Right lung (tissue), 2 donors: ENCODE measurements at regions not wholly inside any gene's neighbourhood (a gene's known extent, or its start where the extent isn't known, plus 50 kb on each side); places are given as distances from the start of the nearest gene placed in this dataset.
"Not testable (repeated sequence)": the region's sequence is repeated elsewhere in the genome, so short reads cannot be mapped to it uniquely, and the experiment has no call there.

ENCODE experiments used
- DNase-seq, 2 donors: peaks; one replicate each; pipeline ENCODE4 v3.0.0-alpha.2; 2013

GRCh38 chr21:17139159-17139558 lies 373.7 kb upstream of the CXADR start:
- DNase-seq: not testable (repeated sequence)

- no peak for DNase-seq
Observed at GRCh38 chr21:17139696-17140095, 373.1 kb upstream of the CXADR start.

- no peak for DNase-seq
Observed at GRCh38 chr21:17146426-17146825, 366.4 kb upstream of the CXADR start.

- no peak for DNase-seq
Observed at GRCh38 chr21:17159697-17160096, 353.1 kb upstream of the CXADR start.

GRCh38 chr21:17185674-17186073 lies 327.2 kb upstream of the CXADR start:
- DNase-seq: peak in 1 of 2 donors; percentile 6

GRCh38 chr21:17189963-17190362 lies 322.9 kb upstream of the CXADR start:
- no peak for DNase-seq

- DNase-seq: no peak
Observed at GRCh38 chr21:17191346-17191993, 321.4 kb upstream of the CXADR start.

GRCh38 chr21:17195351-17195750 lies 317.5 kb upstream of the CXADR start:
- DNase-seq: no peak

- peak in 1 of 2 donors; percentile 13 for DNase-seq
Observed at GRCh38 chr21:17195976-17196375, 316.9 kb upstream of the CXADR start.

- no peak for DNase-seq
Observed at GRCh38 chr21:17196623-17197022, 316.2 kb upstream of the CXADR start.

- peak; percentile 38 to 54 for DNase-seq
Observed at GRCh38 chr21:17197996-17198395, 314.8 kb upstream of the CXADR start.

GRCh38 chr21:17200250-17200649 lies 312.6 kb upstream of the CXADR start:
- no peak for DNase-seq

- no peak for DNase-seq
Observed at GRCh38 chr21:17201741-17202260, 311.0 kb upstream of the CXADR start.

- no peak for DNase-seq
Observed at GRCh38 chr21:17214801-17215200, 298.0 kb upstream of the CXADR start.

GRCh38 chr21:17219050-17219449 lies 293.8 kb upstream of the CXADR start:
- DNase-seq: not testable (repeated sequence)

- no peak for DNase-seq
Observed at GRCh38 chr21:17231124-17231523, 281.7 kb upstream of the CXADR start.

- DNase-seq: no peak
Observed at GRCh38 chr21:17231771-17232170, 281.1 kb upstream of the CXADR start.

- no peak for DNase-seq
Observed at GRCh38 chr21:17238468-17238867, 274.4 kb upstream of the CXADR start.

GRCh38 chr21:17250778-17251241 lies 262.0 kb upstream of the CXADR start:
- peak; percentile 68 to 75 for DNase-seq

- no peak for DNase-seq
Observed at GRCh38 chr21:17257784-17258183, 255.1 kb upstream of the CXADR start.

- DNase-seq: no peak
Observed at GRCh38 chr21:17264182-17264581, 248.7 kb upstream of the CXADR start.

GRCh38 chr21:17269760-17270159 lies 243.1 kb upstream of the CXADR start:
- DNase-seq: no peak

- DNase-seq: peak; percentile 30 to 44
Observed at GRCh38 chr21:17270229-17270628, 242.6 kb upstream of the CXADR start.

- DNase-seq: no peak
Observed at GRCh38 chr21:17279663-17280062, 233.2 kb upstream of the CXADR start.
